DND-41 (cell line): ENCODE measurements at regions not wholly inside any gene's neighbourhood (a gene's known extent, or its start where the extent isn't known, plus 50 kb on each side); places are given as distances from the start of the nearest gene placed in this dataset.

Experiments used
- ATAC-seq: fragments of 200-7000 bp; cut with Tn5 transposase; 3 replicates; pipeline ENCODE4 v1.9.1; 2021; ENCODE audit warnings: low read depth; ENCODE audit not compliant: insufficient read depth
- DNase-seq: peaks from one replicate; pipeline ENCODE4 v3.0.0-alpha.2; 2020
- H2AFZ ChIP-seq: 2 replicates; pipeline ENCODE4 v1.6.0; 2012; ENCODE audit warnings: low read depth, low read length
- H3K27ac ChIP-seq: 2 replicates; pipeline ENCODE4 v1.5.1; 2012; ENCODE audit warnings: low read length, inconsistent platforms
- H3K27me3 ChIP-seq: fragments of 200-600 bp; sonication (generic); 2 replicates; pipeline ENCODE4 v1.6.0; 2012; ENCODE audit warnings: low read length, mild to moderate bottlenecking, inconsistent platforms; ENCODE audit not compliant: insufficient read depth, poor library complexity
- H3K36me3 ChIP-seq: 2 replicates; pipeline ENCODE4 v1.5.1; 2012; ENCODE audit warnings: low read length, inconsistent platforms; ENCODE audit not compliant: insufficient read depth
- H3K4me1 ChIP-seq: 2 replicates; pipeline ENCODE4 v1.5.1; 2012; ENCODE audit warnings: mild to moderate bottlenecking, low read length; ENCODE audit not compliant: insufficient read depth
- H3K4me2 ChIP-seq: 2 replicates; pipeline ENCODE4 v1.6.0; 2012; ENCODE audit warnings: mild to moderate bottlenecking, moderate library complexity, low read length, inconsistent platforms; ENCODE audit not compliant: insufficient read depth
- H3K4me3 ChIP-seq, 2 experiments: fragments of 200-600 bp in 1 of 2; shearing (Covaris generic) in 1 of 2; 2 replicates each; pipeline ENCODE4 v1.5.1; 2012 to 2016; ENCODE audit warnings: inconsistent platforms in 2 of 2, low read length in 2 of 2, mild to moderate bottlenecking in 2 of 2, low read depth in 1 of 2, moderate library complexity in 1 of 2
- H3K79me2 ChIP-seq: 2 replicates; pipeline ENCODE4 v1.6.0; 2012; ENCODE audit warnings: low read length, inconsistent platforms; ENCODE audit not compliant: insufficient read depth
- H3K9ac ChIP-seq: 2 replicates; pipeline ENCODE4 v1.6.0; 2012; ENCODE audit warnings: low read depth, mild to moderate bottlenecking, inconsistent platforms, low read length, moderate library complexity
- H3K9me3 ChIP-seq: 2 replicates; pipeline ENCODE4 v1.5.1; 2012; ENCODE audit warnings: low read length, moderate library complexity, mild to moderate bottlenecking, inconsistent platforms; ENCODE audit not compliant: insufficient read depth, severe bottlenecking
- H4K20me1 ChIP-seq: 2 replicates; pipeline ENCODE4 v1.6.0; 2012; ENCODE audit warnings: low read length; ENCODE audit not compliant: insufficient read depth
- EZH2 ChIP-seq: IDR thresholded peaks from 3 replicates; pipeline ENCODE4 v1.6.1; 2012; ENCODE audit warnings: borderline replicate concordance, low read depth, mild to moderate bottlenecking, moderate library complexity, low read length, inconsistent platforms; ENCODE audit not compliant: severe bottlenecking
- TF ChIP-seq, protein P1 (sequence below): IDR thresholded peaks from 2 replicates; pipeline ENCODE4 v1.5.1; 2012; ENCODE audit warnings: borderline replicate concordance, low read length, moderate library complexity, mild to moderate bottlenecking; ENCODE audit not compliant: poor library complexity, severe bottlenecking; ENCODE audit errors: extremely low read depth

DNA sequence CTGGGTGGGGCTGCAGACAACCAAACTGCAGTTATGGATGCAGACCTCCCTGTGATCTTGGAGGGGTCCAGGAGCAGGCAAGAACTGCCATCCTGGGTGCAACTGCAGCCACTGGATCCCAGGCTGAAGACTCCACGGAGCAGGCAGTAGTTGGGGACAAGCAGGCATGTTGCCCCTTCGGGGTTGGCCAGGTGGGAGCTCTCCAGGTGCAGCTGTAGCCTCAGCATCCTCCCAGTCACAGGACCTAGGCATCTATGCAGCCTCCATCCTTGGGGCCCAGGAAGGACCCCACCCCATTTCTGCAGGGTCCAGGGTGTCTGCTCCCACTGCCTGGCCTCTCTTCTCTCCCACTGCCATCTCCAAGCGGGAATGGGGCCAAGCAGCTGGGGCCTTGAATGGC lies 322.2 kb upstream of the RBMS3 start:
- ATAC-seq (no peak), DNase-seq (no peak)
- H3K27me3 ChIP-seq, result no peaks in the 10 kb centered on the region
- no peaks in the 10 kb centered on the region for H3K36me3 ChIP-seq
- H2AFZ ChIP-seq, result no peak overlapping the region
- no peak overlapping the region for H3K9ac ChIP-seq
- H3K4me1 ChIP-seq, result no peaks in the 10 kb centered on the region
- no peak overlapping the region for H3K27ac ChIP-seq
- H4K20me1 ChIP-seq, result no peaks in the 10 kb centered on the region
- TF ChIP-seq EZH2, result no peak
- TF ChIP-seq, protein P1, sequence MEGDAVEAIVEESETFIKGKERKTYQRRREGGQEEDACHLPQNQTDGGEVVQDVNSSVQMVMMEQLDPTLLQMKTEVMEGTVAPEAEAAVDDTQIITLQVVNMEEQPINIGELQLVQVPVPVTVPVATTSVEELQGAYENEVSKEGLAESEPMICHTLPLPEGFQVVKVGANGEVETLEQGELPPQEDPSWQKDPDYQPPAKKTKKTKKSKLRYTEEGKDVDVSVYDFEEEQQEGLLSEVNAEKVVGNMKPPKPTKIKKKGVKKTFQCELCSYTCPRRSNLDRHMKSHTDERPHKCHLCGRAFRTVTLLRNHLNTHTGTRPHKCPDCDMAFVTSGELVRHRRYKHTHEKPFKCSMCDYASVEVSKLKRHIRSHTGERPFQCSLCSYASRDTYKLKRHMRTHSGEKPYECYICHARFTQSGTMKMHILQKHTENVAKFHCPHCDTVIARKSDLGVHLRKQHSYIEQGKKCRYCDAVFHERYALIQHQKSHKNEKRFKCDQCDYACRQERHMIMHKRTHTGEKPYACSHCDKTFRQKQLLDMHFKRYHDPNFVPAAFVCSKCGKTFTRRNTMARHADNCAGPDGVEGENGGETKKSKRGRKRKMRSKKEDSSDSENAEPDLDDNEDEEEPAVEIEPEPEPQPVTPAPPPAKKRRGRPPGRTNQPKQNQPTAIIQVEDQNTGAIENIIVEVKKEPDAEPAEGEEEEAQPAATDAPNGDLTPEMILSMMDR, result no peak
- H3K79me2 ChIP-seq, result no peaks in the 10 kb centered on the region
- H3K9me3 ChIP-seq, result peaks cover 10% of the 10 kb centered on the region
- no peak overlapping the region for H3K4me3 ChIP-seq
- H3K4me2 ChIP-seq, result no peak overlapping the region

DNA sequence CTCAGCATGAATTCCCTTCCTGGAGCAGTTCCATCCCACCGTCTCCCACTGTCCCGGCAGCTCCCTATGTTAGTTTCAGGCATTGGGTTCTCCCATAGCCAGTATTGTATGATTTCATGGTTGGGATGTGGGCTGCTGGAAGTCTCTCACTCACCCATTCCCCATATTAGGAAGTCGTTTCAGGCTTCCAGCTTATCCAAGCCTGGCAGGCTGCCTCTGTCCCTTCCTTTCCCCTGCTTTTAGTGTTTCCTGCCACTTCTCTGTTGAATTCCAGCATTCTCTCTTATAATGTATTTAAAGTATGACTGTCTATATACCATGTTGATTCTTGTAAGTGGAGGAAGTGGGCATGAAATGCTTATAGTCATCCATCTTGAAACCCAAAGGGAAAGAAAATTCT lies 309.7 kb upstream of the RBMS3 start:
- Histone ChIP-seq H3K4me3 (no peak overlapping the region), H2AFZ (no peak overlapping the region), H3K9ac (no peak overlapping the region), H3K4me2 (no peak overlapping the region), H3K36me3 (no peaks in the 10 kb centered on the region), H3K79me2 (no peaks in the 10 kb centered on the region), H3K9me3 (peaks cover 24% of the 10 kb centered on the region), H4K20me1 (no peaks in the 10 kb centered on the region), H3K4me1 (no peaks in the 10 kb centered on the region), H3K27ac (no peak overlapping the region), H3K27me3 (no peaks in the 10 kb centered on the region)
- DNase-seq, result no peak
- TF ChIP-seq, protein P1, result no peak
- no peak for TF ChIP-seq EZH2
- ATAC-seq, result no peak

DNA sequence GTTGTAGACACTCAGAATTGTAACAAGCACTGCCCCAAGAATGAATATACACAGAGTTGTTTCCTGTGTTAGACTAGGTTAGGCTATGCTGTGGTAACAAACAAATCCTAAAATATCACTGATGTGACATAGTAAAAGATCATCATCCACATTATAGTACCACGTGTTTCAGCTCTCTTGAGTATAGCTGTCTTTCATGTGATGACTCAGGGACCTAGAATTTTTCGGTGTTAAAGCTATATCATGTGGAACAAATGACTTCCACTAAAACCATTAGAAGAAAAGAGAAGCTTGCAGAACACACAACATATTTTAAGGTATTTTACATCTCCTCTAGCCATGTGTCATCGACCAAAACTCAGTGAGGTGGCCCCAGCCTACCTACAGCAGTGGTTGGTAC lies 307.9 kb upstream of the RBMS3 start:
- H2AFZ ChIP-seq, result no peak overlapping the region
- H3K27me3 ChIP-seq, result no peaks in the 10 kb centered on the region
- H3K4me2 ChIP-seq, result no peak overlapping the region
- H3K9me3 ChIP-seq, result peaks cover 24% of the 10 kb centered on the region
- no peak overlapping the region for H3K4me3 ChIP-seq
- no peak overlapping the region for H3K27ac ChIP-seq
- H4K20me1 ChIP-seq, result no peaks in the 10 kb centered on the region
- H3K4me1 ChIP-seq, result no peaks in the 10 kb centered on the region
- no peaks in the 10 kb centered on the region for H3K36me3 ChIP-seq
- no peak for ATAC-seq
- no peak overlapping the region for H3K9ac ChIP-seq
- no peak for DNase-seq
- no peaks in the 10 kb centered on the region for H3K79me2 ChIP-seq
- no peak for TF ChIP-seq EZH2
- TF ChIP-seq, protein P1, result no peak

DNA sequence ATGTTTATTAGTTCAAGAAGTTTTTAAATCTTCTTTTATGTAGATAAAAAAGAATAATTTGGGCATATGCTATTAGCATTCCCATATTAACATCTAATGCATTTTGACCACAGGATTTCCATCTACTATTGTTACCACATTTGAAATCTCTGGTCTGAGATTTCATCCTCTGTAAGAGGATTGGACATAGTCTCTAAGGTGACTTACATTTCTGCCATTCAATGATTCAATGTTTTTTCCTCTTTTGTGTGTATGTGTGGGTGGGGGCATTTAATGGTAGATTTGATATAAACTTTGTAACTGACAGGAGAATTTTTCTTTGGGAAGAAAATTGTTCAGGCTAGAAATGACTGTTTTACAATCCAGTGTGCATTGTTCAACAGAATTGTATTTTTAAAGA lies 307.3 kb upstream of the RBMS3 start:
- no peak overlapping the region for H3K27ac ChIP-seq
- ATAC-seq, result no peak
- H3K4me2 ChIP-seq, result no peak overlapping the region
- TF ChIP-seq, protein P1, result no peak
- no peak for TF ChIP-seq EZH2
- no peaks in the 10 kb centered on the region for H4K20me1 ChIP-seq
- no peak overlapping the region for H3K9ac ChIP-seq
- H3K79me2 ChIP-seq, result no peaks in the 10 kb centered on the region
- H3K4me3 ChIP-seq, result no peak overlapping the region
- H3K36me3 ChIP-seq, result no peaks in the 10 kb centered on the region
- H3K27me3 ChIP-seq, result no peaks in the 10 kb centered on the region
- H3K9me3 ChIP-seq, result peaks cover 24% of the 10 kb centered on the region
- no peak for DNase-seq
- H2AFZ ChIP-seq, result no peak overlapping the region
- no peaks in the 10 kb centered on the region for H3K4me1 ChIP-seq
